ENCODE measurements at regions not wholly inside any gene's neighbourhood (a gene's known extent, or its start where the extent isn't known, plus 50 kb on each side); places are given as distances from the start of the nearest gene placed in this dataset.
"Not testable (repeated sequence)": the region's sequence is repeated elsewhere in the genome, so short reads cannot be mapped to it uniquely, and the experiment has no call there.

DNA sequence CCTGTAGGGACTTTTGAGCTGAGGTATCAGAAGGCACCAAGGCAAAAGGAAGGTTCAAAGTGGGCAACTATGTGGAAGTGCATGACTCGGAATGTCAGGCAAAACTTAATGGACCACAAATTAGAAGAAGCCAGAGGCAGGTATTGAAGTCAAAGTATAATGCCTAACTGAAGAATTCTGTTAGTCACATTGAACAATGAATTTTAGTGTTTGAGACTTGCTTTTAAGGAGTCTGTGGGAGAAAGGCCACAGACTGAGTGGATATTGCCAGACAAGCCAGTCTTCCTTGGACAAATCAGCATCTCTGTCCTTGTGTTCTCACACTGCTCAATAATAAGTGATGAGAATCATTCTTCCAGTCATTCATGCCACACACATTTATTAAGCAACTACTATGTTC, 498.9 kb downstream of the STK39 start:
- DNase-seq, result no peak

DNA sequence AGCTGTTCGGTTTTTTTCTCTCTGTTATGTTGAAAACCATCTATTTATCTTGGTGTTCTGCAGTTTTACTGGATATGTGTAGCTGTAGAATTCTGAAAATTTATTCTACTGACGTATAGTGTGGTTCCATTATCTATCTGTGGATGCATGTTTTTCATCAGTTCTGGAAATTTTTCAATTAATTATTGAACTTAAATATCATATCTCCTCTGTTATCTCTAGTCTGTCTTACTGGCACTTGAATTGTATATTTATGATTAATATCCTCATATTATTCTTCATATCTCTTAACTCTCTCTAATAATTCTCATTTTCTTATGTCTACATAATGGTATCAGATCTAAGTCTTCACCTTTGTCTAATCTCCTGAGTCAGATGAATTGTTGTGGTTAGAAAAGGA, 501.7 kb downstream of the STK39 start:
- no peak for DNase-seq

DNA sequence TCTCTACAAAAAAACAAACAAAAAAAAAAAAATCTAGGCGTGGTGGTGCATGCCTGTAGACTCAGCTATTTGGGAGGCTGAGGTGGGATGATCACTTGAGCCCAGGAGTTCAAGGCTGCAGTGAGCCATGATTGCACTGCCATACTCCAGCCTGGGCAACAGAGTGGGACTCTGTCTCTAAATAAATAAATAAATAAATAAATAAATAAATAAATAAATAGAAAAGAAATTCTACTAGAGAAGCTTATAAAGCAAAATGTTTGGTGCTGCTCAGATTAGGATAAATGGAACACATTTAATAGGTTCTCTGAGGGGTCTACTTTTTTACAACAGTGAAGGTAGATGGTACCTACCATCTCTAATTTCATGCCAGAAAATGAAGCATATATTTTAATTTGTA, 507.5 kb downstream of the STK39 start:
- not testable (repeated sequence) for DNase-seq

- no peak for DNase-seq
Measured at GRCh38 chr2:167733747-167734146, 513.6 kb downstream of the STK39 start.

DNA sequence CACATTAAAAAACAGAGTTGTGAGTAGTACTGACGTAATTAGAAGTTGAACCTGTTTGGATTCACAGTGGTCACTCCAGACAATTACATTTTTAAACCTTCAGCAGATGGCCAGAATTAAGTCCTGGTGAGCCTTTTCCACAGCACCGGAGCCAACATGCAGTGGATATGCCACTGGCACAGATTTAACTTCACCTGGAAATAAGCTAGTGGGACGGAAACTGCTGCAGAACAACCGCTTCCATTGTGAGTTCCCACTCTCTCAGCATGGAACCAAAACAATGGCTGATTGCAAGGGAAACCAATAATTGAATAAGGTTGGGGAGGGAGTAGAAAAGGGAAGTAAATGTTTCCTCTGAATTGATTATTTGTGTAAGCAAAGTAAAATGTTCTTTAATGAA, 515.1 kb downstream of the STK39 start:
- DNase-seq, result no peak

DNA sequence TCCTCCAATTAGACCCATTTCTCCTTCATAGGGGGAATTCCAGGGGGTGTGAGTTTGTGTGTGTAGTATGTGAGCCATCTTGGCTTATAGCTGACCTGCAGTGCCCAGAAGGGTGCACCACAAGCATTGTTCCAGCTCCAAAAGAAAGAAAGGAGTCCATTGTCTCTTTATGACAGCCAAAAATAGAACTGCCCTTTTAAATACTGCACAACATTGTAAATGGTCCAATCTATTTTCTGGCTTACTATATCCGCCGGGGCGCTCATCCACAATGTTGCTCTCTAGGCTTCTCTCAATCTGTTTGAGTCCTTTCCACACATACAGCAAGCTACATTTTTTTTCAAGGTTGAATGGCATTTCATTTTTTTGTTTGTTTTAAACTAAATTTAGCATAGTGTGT, 517.5 kb downstream of the STK39 start:
- no peak for DNase-seq

GRCh38 chr2:167726788-167727187, 520.6 kb downstream of the STK39 start:
- DNase-seq, result no peak

DNA sequence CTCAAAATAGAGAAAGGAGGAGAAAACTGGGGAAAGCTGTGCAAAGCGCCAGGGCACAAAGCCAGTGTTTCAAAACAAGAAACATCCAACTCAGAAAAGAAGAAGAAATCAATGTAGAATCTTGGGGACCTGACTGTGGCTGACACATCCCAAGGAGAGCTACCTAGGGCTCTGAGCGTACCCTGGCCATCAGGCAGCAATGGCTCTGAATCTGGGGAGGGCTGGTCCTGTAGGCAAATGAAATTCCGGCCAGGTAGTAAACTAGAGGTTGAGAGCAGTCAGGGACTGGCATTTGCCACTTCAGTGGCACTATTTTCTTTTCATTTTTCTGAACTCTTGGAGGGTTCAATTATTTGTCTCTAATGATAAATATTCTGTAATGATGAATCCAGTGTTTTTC, 525.8 kb downstream of the STK39 start:
- no peak for DNase-seq

DNA sequence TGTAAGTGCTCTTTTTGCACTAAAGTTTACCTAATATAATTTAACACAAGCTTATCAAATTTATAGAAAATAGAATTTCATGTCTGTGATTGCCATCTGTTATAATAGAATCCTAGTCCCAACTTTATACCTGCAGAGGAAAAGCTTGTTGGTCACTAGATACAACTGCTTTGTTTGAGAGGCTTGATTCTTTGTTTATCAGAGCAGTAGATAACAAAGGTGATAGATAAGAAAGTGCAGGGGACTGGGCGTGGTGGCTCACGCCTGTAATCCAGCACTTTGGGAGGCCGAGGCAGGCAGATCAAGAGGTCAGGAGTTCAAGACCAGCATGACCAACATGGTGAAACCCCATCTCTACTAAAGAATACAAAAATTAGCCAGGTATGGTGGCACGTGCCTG, 528.0 kb downstream of the STK39 start:
- no peak for DNase-seq

- peak in 2 of 4 experiments; percentile 1 to 2 for DNase-seq
Measured at GRCh38 chr2:167718560-167718959, 528.8 kb downstream of the STK39 start.

- no peak for DNase-seq
Measured at GRCh38 chr2:167715932-167716331, 531.5 kb downstream of the STK39 start.

- not testable (repeated sequence) for DNase-seq
Measured at GRCh38 chr2:167715498-167715897, 531.9 kb downstream of the STK39 start.

DNA sequence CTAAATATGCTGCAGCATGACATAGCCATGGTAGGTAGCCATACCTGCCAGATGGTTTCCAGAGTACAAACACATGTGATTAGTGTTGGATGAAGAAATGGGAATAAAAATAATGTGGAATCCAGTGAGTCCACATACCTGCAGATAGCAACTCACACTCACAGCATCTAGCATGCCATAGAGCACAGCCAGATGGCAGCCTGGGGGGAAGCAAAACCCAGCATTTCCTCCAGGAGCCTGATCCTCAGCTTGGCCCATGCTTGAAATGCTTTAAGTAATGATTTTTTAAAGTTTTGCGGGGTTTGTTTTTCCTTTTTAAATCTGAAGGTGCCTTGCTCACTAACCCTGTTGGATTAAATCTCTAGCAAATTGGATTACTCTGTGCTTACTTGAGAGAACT, 535.1 kb downstream of the STK39 start:
- no peak for DNase-seq

DNA sequence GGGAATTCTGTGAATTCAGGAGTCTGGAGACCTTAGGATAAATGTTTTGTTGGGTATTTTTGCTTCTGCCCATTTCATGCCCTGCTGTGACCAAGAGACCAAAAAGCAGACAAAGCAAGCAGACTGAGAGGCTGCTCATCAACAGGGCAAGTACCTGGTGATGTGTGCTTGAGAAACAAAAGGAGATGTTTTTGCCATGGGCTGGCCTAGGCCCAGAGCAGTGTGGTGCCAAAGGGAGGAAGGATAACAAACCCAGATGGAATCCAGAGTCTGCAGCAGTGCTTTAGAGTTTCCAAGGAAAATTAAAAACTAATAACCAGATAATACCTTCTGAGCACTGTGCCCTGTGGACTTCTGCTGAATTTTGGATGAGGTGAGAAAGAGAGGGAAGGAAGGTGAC, 538.4 kb downstream of the STK39 start:
- no peak for DNase-seq

GRCh38 chr2:167706800-167707199, 540.6 kb downstream of the STK39 start:
- no peak for DNase-seq

DNA sequence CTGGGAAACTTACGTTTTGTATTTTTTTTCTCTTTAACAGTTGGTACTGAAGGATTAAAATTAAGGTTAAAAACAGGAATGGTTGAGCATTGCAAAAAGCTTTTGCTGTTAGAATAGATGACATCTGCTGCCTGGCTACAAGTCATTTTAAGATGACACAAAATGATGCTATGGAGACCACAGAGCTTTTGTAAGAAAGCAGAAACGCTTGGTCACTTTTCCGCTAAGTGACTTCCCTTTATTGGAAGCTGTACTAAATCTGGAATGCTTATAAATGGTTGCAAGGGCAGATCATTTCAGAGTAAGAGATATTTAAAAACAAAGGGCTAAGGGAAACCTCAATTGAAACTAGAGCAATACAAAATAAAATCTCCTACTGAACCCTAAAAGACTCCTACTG, 544.0 kb downstream of the STK39 start:
- DNase-seq, result peak in 1 of 4 experiments; percentile 22

DNA sequence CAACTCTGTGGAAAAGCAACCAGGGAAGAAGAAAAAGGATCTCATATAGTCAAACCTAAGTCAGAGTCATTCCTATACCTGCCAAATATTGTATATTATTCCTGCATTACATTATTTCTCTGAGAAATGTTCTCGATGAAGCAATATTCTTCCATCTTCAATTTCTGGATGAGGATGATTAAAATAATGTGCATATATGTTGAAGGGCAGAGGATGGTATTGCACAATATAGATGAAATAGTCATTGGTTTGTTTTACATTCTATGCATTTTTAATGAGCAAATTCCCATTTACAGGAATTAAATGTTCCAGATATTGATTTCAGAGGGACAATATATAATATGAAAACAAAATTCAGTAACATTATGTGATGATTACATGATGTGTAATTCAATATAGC, 545.2 kb downstream of the STK39 start:
- no peak for DNase-seq

DNA sequence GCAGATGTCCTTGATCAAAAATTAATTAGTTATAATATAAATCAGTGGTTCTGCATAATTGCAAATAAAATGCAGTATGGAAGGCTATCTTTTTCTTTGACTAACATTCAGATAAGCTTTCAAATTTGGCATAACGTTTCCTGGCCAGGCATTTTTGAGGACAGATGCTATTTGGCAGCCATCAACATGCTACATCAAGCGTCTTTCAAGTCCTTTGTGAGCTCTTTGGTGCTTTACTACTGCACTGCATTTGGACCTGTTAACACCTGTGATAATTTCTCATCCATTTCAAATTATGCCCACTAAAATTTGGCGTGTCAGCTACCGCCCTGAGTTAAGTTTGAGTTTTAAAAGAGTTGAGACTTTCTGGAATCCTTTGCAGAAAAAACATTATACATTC, 545.7 kb downstream of the STK39 start:
- no peak for DNase-seq

DNA sequence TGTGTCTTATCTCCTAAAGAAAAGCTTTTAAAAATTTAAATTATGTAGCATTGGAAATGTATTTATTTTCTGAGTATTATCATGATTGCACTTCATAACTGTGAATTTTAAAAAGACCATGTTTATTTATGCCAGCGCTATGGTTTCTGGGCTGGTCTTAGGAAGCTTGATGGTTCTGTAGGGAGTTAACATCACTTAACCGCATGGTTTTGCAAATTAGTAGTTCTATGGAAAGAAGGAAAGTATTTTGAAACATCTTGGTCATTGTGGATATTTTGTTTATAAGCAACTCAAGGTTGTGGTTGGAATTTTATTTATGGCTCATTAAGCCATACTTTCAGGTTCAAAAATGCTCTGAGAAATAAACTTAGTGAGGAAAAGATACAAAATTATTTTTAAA, 549.4 kb downstream of the STK39 start:
- DNase-seq, result no peak

GRCh38 chr2:167697194-167697593, 550.2 kb downstream of the STK39 start:
- DNase-seq, result no peak

GRCh38 chr2:167692936-167693335, 554.5 kb downstream of the STK39 start:
- no peak for DNase-seq

DNA sequence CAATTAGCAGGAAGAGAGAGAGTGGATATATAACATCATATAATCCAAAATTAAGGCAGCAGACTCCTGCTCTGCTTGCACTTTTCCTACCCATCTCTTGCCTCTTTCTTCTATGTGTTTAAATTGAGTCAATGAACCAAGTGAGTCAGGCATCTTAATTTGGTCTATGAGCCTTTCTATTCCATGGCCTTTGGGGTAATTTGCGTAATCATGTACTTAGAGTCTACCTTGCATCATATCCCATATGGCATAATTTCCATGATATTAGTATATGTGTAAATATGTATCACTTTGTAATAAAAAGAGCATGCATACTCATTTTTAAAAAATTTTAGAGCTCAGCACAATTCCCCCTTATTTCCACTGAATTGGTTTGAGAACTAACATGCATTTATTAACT, 555.2 kb downstream of the STK39 start:
- no peak for DNase-seq

DNA sequence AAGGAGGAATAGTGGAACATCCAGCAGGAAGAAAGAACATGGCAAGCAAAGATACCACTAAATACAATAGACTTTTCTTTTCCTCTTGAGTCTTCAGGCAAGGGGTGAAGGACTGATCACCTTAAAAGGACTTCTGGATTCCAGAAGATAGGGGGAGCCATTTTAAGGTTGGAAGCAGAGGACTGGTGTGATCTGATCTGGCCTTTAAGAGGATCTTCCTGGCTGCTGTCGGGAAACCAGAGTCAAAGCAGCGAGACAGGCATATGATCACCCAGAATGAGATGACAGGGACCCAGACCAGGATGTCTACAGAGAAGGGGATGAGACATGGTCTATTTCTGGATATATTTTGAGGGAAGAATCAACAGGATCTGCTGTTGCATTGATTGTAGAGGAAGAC, 558.0 kb downstream of the STK39 start:
- DNase-seq, result no peak

GRCh38 chr2:167686691-167687090, 560.7 kb downstream of the STK39 start:
- no peak for DNase-seq

- DNase-seq, result no peak
Measured at GRCh38 chr2:167681234-167682015, 566.0 kb downstream of the STK39 start.

Measured in suppressor macrophage (primary cell).